ENCODE measurements at regions not wholly inside any gene's neighbourhood (a gene's known extent, or its start where the extent isn't known, plus 50 kb on each side); places are given as distances from the start of the nearest gene placed in this dataset.

DNA sequence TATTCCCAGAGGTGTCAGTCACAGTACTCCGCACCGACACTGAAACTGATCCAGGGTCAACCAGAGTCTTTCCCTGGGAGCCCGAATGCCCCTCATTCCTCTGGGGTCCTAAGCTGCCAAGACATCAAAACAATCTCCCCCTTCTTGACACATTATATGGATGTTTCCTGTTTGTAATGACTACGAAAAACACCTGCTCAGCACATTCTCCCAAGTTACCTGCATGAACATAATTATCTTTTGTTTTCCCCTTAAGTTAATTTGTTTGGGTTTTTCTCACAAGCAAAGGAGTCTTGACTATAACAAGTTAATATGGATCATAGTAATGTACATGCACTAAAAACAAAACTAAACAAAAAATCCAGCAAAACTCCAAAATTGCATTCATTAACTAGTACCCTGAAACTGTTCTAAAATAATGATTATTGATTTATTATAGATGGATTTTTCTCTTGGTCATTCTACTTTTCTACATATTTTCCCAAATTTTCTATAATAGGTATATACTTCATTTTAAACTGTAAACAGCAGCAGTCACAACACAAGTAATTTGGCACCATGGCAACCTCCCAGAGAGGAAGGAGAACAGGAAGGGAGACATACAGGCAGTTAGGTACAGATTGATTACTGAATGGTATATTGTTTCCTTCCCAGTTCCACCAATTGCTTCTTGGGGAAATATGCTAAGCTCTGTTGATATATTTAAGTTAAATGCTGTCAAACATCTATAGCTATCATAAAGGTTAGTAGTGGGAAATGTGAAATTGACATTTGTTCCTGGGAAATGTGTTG is 631.5 kb downstream of the METTL15 start:
- TF ChIP-seq, protein P1, sequence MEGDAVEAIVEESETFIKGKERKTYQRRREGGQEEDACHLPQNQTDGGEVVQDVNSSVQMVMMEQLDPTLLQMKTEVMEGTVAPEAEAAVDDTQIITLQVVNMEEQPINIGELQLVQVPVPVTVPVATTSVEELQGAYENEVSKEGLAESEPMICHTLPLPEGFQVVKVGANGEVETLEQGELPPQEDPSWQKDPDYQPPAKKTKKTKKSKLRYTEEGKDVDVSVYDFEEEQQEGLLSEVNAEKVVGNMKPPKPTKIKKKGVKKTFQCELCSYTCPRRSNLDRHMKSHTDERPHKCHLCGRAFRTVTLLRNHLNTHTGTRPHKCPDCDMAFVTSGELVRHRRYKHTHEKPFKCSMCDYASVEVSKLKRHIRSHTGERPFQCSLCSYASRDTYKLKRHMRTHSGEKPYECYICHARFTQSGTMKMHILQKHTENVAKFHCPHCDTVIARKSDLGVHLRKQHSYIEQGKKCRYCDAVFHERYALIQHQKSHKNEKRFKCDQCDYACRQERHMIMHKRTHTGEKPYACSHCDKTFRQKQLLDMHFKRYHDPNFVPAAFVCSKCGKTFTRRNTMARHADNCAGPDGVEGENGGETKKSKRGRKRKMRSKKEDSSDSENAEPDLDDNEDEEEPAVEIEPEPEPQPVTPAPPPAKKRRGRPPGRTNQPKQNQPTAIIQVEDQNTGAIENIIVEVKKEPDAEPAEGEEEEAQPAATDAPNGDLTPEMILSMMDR (conservative IDR thresholded peaks at IDR 0.05; ENCODE audit: low read length), result no peak
- TF ChIP-seq EZH2phosphoT487 (IDR thresholded peaks at IDR 0.05; ENCODE audit: borderline replicate concordance), result no peak

Data from Loucy (cell line).